GM21381 (cell line): ENCODE measurements at regions not wholly inside any gene's neighbourhood (a gene's known extent, or its start where the extent isn't known, plus 50 kb on each side); places are given as distances from the start of the nearest gene placed in this dataset.
"Not testable (repeated sequence)": the region's sequence is repeated elsewhere in the genome, so short reads cannot be mapped to it uniquely, and the experiment has no call there.

Experiments
- ATAC-seq: cut with Tn5 transposase; IDR thresholded peaks from one replicate; pipeline ENCODE4 v1.9.1; 2021; ENCODE audit warnings: mild to moderate bottlenecking, moderate library complexity; ENCODE audit not compliant: unreplicated experiment

GRCh38 chr16:61195006-61195405 is 841.2 kb downstream of the CDH8 start:
- ATAC-seq: no peak

GRCh38 chr16:61194573-61194972 is 841.7 kb downstream of the CDH8 start:
- no peak for ATAC-seq

- no peak for ATAC-seq
These were observed 853.8 kb downstream of the CDH8 start for GRCh38 chr16:61182391-61182790.

GRCh38 chr16:61181982-61182381 is 854.3 kb downstream of the CDH8 start:
- no peak for ATAC-seq

- ATAC-seq: no peak
These were observed 856.7 kb downstream of the CDH8 start for GRCh38 chr16:61179561-61179960.

GRCh38 chr16:61165797-61166196 is 870.4 kb downstream of the CDH8 start:
- ATAC-seq: no peak

- ATAC-seq: no peak
These were observed 885.9 kb downstream of the CDH8 start for GRCh38 chr16:61150351-61150750.

- ATAC-seq: no peak
These were observed 886.5 kb downstream of the CDH8 start for GRCh38 chr16:61149709-61150108.

- no peak for ATAC-seq
These were observed 887.3 kb downstream of the CDH8 start for GRCh38 chr16:61148930-61149329.

- ATAC-seq: no peak
These were observed 889.8 kb downstream of the CDH8 start for GRCh38 chr16:61146429-61146828.

- no peak for ATAC-seq
These were observed 904.8 kb downstream of the CDH8 start for GRCh38 chr16:61131447-61131846.

GRCh38 chr16:61128545-61129323 is 907.5 kb downstream of the CDH8 start:
- ATAC-seq: no peak

- no peak for ATAC-seq
These were observed 930.7 kb downstream of the CDH8 start for GRCh38 chr16:61105544-61105943.

- no peak for ATAC-seq
These were observed 937.7 kb downstream of the CDH8 start for GRCh38 chr16:61098505-61098904.

- ATAC-seq: not testable (repeated sequence)
These were observed 944.9 kb downstream of the CDH8 start for GRCh38 chr16:61091300-61091699.

- ATAC-seq: no peak
These were observed 952.5 kb downstream of the CDH8 start for GRCh38 chr16:61083711-61084110.

- ATAC-seq: no peak
These were observed 961.9 kb downstream of the CDH8 start for GRCh38 chr16:61074324-61074723.

GRCh38 chr16:61057635-61058034 is 978.6 kb downstream of the CDH8 start:
- no peak for ATAC-seq

GRCh38 chr16:61050547-61050946 is 985.7 kb downstream of the CDH8 start:
- no peak for ATAC-seq

- no peak for ATAC-seq
These were observed 990.3 kb downstream of the CDH8 start for GRCh38 chr16:61045931-61046330.

- no peak for ATAC-seq
These were observed 993.5 kb downstream of the CDH8 start for GRCh38 chr16:61042737-61043136.

- no peak for ATAC-seq
These were observed 1005.6 kb downstream of the CDH8 start for GRCh38 chr16:61030616-61031015.
